RWPE1 (cell line): ENCODE measurements at regions not wholly inside any gene's neighbourhood (a gene's known extent, or its start where the extent isn't known, plus 50 kb on each side); places are given as distances from the start of the nearest gene placed in this dataset.

Source experiments
- CTCF ChIA-PET: fragments of 350-600 bp; sonication (Branson Sonifier 250); formaldehyde crosslinking; extraction: SDS; loops from one replicate; lab custom pipeline; 2021; lab: Yijun Ruan, JAX
- POLR2A ChIA-PET: fragments of 400-600 bp; formaldehyde crosslinking; extraction: SDS; loops from one replicate; lab custom pipeline; 2020; ENCODE audit warnings: antibody characterized with exemption; ENCODE audit not compliant: low non-redundant PET; lab: Yijun Ruan, JAX
- DNase-seq: peaks from one replicate; pipeline ENCODE4 v3.0.0; 2012; ENCODE audit warnings: low spot score
- H3K27ac ChIP-seq: fragments of 450-650 bp; 2 replicates; pipeline ENCODE4 v1.5.1; 2017
- TF ChIP-seq, protein P1 (sequence below): fragments of 450-650 bp; conservative IDR thresholded peaks from 2 replicates; pipeline ENCODE4 v1.5.1; 2017; ENCODE audit warnings: low read depth, mild to moderate bottlenecking

- TF ChIP-seq, protein P1, sequence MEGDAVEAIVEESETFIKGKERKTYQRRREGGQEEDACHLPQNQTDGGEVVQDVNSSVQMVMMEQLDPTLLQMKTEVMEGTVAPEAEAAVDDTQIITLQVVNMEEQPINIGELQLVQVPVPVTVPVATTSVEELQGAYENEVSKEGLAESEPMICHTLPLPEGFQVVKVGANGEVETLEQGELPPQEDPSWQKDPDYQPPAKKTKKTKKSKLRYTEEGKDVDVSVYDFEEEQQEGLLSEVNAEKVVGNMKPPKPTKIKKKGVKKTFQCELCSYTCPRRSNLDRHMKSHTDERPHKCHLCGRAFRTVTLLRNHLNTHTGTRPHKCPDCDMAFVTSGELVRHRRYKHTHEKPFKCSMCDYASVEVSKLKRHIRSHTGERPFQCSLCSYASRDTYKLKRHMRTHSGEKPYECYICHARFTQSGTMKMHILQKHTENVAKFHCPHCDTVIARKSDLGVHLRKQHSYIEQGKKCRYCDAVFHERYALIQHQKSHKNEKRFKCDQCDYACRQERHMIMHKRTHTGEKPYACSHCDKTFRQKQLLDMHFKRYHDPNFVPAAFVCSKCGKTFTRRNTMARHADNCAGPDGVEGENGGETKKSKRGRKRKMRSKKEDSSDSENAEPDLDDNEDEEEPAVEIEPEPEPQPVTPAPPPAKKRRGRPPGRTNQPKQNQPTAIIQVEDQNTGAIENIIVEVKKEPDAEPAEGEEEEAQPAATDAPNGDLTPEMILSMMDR, result no peak
- no peak overlapping the region for H3K27ac ChIP-seq
- ChIA-PET CTCF (no interaction called here), POLR2A (no interaction called here)
- DNase-seq, result no peak
Observed at GRCh38 chr6:93932175-93932574, 512.8 kb upstream of the EPHA7 start.

DNA sequence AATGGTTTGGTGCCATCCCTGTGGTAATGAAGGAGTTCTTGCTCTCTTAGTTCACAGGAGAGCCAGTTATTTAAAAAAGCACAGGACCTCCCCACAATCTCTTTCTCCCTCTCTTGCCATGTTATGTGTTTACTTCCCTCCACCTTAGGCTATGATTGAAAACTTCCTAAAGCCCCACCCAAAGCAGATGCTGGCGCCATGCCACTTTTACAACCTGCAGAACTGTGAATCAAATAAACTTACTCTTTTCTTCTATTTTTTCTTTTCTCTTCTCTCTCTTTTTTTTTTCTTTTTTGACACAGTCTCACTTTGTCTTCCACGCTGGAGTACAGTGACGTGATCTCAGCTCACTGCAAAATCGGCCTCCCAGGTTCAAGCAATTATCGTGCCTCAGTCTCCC lies 508.4 kb upstream of the EPHA7 start:
- DNase-seq, result no peak
- H3K27ac ChIP-seq, result no peak overlapping the region
- ChIA-PET POLR2A (no interaction called here), CTCF (no interaction called here)
- TF ChIP-seq, protein P1, result no peak

DNA sequence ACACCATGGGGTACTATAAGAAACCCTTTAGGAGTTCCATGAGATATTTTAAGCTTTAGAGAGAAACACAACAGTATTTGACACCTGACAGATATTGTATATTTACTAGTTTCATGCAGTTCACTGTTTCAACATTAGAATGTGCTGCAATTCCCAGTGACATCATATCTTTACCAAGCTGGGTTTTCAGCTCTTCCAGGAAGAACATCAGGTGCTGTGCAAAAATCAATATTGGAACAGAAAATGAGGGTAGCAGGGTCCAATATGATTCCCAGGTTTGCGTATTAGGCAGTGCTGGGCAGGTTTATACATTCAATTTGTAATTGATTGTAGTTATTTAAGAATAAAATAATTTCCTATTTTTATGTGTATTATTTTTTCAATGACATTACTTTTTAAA lies 500.0 kb upstream of the EPHA7 start:
- CTCF ChIA-PET, result no interaction called here
- TF ChIP-seq, protein P1, result no peak
- H3K27ac ChIP-seq, result no peak overlapping the region
- no peak for DNase-seq
- POLR2A ChIA-PET, result no interaction called here

DNA sequence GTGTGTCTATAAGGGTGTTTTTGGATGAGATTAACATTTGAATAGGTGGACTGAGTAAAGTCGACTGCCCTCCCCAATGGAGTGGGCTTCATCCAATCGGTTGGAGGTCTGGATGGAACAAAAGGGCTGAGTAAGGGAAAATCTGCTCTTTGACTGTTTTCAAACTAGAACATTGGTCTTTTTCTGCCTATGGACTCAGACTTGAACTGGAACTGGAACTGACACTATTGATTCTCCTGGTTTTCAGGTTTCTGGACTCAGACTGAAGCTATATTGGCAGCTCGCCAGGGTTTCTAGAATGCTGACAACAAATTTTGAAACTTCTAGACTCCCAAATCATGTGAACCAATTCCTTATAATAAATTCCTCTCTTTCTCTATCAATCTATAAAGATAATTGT lies 498.9 kb upstream of the EPHA7 start:
- DNase-seq, result no peak
- CTCF ChIA-PET, result no interaction called here
- TF ChIP-seq, protein P1, result no peak
- POLR2A ChIA-PET, result no interaction called here
- H3K27ac ChIP-seq, result no peak overlapping the region

DNA sequence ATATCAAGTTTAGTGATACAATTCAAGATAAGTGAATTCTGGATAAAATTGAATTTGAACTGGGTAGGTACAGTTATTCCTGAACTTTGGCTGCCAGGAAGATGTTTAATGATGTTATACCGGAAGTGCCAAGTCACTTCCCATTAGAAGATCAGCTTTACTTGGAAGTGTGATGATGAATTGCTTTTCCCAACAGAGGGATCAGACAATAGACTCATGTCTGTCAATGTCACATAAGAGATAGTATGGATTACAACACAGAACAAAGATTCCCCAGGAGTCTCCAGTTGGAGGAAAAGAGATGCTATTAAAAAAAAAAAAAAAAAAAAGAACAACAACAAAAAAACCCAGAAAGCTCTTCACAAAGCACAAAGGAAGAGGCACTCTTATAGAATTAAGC lies 497.9 kb upstream of the EPHA7 start:
- H3K27ac ChIP-seq, result no peak overlapping the region
- TF ChIP-seq, protein P1, result no peak
- DNase-seq, result no peak
- ChIA-PET CTCF (no interaction called here), POLR2A (no interaction called here)

- CTCF ChIA-PET, result no interaction called here
- no peak for DNase-seq
- POLR2A ChIA-PET, result no interaction called here
- TF ChIP-seq, protein P1, result no peak
- no peak overlapping the region for H3K27ac ChIP-seq
Observed at GRCh38 chr6:93916716-93917115, 497.4 kb upstream of the EPHA7 start.

DNA sequence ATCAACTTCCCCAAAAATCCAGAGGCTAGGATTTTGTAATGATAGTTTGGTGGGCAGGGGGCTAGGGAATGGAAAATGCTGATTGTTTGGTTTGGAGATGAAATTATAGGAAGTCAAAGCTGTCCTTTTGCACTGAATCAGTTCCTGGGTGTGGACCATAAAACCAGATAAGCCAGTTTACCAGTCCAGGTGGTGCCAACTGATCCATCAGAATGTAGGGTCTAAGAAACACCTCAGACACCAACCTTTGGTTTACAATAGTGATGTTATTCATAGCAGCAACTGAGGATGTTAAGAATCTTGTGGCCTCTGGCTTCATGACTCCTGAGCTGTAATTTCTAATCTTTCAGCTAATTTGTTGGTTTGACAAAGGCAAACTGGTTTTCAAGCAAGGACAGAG lies 496.6 kb upstream of the EPHA7 start:
- H3K27ac ChIP-seq, result no peak overlapping the region
- ChIA-PET CTCF (no interaction called here), POLR2A (no interaction called here)
- no peak for DNase-seq
- TF ChIP-seq, protein P1, result no peak
